ENCODE measurements at regions not wholly inside any gene's neighbourhood (a gene's known extent, or its start where the extent isn't known, plus 50 kb on each side); places are given as distances from the start of the nearest gene placed in this dataset.

DNA sequence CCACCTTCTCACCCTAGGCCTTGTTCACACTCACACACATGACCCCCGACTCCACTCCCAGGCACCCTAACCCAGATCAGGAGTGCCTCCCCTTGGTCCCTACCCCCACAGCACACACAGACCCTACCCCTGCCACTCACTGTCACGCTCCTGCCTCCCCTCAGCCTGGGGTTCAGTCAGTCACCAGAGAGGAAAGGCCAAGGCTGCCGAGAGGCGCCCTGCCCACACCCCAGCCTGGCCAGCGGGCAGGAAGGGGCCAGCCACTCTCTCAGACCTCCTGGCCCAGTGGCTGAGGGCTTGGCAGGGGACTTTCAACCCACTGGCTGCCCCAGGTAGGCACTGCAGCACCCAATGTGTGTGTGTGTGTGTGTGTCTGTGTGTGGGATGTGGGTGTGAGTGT, 122.4 kb upstream of the MVB12B start:
- no peak overlapping the region for H2AFZ ChIP-seq (ENCODE audit: low read depth, low read length, poor library complexity, severe bottlenecking)
- H3K9me3 ChIP-seq (ENCODE audit: control insufficient read depth in 1 of 2, insufficient read depth in 1 of 2, low read depth in 1 of 2, low read length in 2 of 2) = no peaks in the 10 kb centered on the region
- no TSS peak for BruUV-seq (replicated peaks)
- ChIA-PET RAD21 (ENCODE audit: low non-redundant PET in 1 of 2, low total read pairs in 2 of 2, uncharacterized antibody in 2 of 2, unreplicated experiment in 2 of 2) (no interaction called here), CTCF (no interaction called here), POLR2A (no interaction called here)
- H4K20me1 ChIP-seq (ENCODE audit: insufficient read depth) = no peaks in the 10 kb centered on the region
- H3K4me3 ChIP-seq (replicated peaks in 1 of 2; ENCODE audit: low read depth in 1 of 2, low read length in 2 of 2) = no peak overlapping the region
- ATAC-seq = no peak
- no peaks in the 10 kb centered on the region for H3K4me1 ChIP-seq (ENCODE audit: control insufficient read depth in 1 of 2, insufficient read depth in 2 of 2, low read length in 2 of 2)
- DNase-seq (ENCODE audit: low read depth, low spot score) = no peak
- no peak for TF ChIP-seq SIN3A (IDR thresholded peaks at IDR 0.05; ENCODE audit: low read depth)
- no peak for TF ChIP-seq SRF (IDR thresholded peaks at IDR 0.05; ENCODE audit: low read depth)
- TF ChIP-seq EGR1 (IDR thresholded peaks at IDR 0.05; ENCODE audit: low read depth) = no peak
- TF ChIP-seq ZBTB33 (IDR thresholded peaks at IDR 0.05; ENCODE audit: extremely low read depth, insufficient replicate concordance, low read length) = no peak
- no peak for TF ChIP-seq FOSL1 (IDR thresholded peaks at IDR 0.05; ENCODE audit: low read depth)
- TF ChIP-seq EZH2 (IDR thresholded peaks at IDR 0.05) = no peak
- H3K9ac ChIP-seq (ENCODE audit: low read length) = no peak overlapping the region
- no peaks in the 10 kb centered on the region for H3K79me2 ChIP-seq (ENCODE audit: insufficient read depth, low read length)
- H3K27me3 ChIP-seq (ENCODE audit: insufficient read depth, low read length) = 0 out of 2 replicates have a peak, but pooled peaks cover under 1% of the 10 kb centered on the region
- no peak overlapping the region for H3K27ac ChIP-seq (ENCODE audit: low read depth, low read length)
- H3K36me3 ChIP-seq (ENCODE audit: control insufficient read depth in 1 of 2, insufficient read depth in 2 of 2, low read length in 2 of 2) = no peaks in the 10 kb centered on the region
- intact Hi-C loops (cut with micrococcal nuclease) = no loop called here
- H3K4me2 ChIP-seq (ENCODE audit: low read length) = no peak overlapping the region
- no peaks in the 10 kb centered on the region for H3K9me2 ChIP-seq (ENCODE audit: insufficient read depth)

- H3K79me2 ChIP-seq (ENCODE audit: insufficient read depth, low read length) = no peaks in the 10 kb centered on the region
- H3K9me2 ChIP-seq (ENCODE audit: insufficient read depth) = no peaks in the 10 kb centered on the region
- ATAC-seq (no peak), DNase-seq (ENCODE audit: low read depth, low spot score) (no peak)
- ChIA-PET CTCF (no interaction called here), RAD21 (ENCODE audit: low non-redundant PET in 1 of 2, low total read pairs in 2 of 2, uncharacterized antibody in 2 of 2, unreplicated experiment in 2 of 2) (no interaction called here), POLR2A (no interaction called here)
- H3K4me3 ChIP-seq (replicated peaks in 1 of 2; ENCODE audit: low read depth in 1 of 2, low read length in 2 of 2) = no peak overlapping the region
- intact Hi-C loops (cut with micrococcal nuclease) = no loop called here
- no peaks in the 10 kb centered on the region for H4K20me1 ChIP-seq (ENCODE audit: insufficient read depth)
- H3K4me2 ChIP-seq (ENCODE audit: low read length) = no peak overlapping the region
- H3K4me1 ChIP-seq (ENCODE audit: control insufficient read depth in 1 of 2, insufficient read depth in 2 of 2, low read length in 2 of 2) = no peaks in the 10 kb centered on the region
- no peak overlapping the region for H2AFZ ChIP-seq (ENCODE audit: low read depth, low read length, poor library complexity, severe bottlenecking)
- no peaks in the 10 kb centered on the region for H3K9me3 ChIP-seq (ENCODE audit: control insufficient read depth in 1 of 2, insufficient read depth in 1 of 2, low read depth in 1 of 2, low read length in 2 of 2)
- TF ChIP-seq, protein P1, sequence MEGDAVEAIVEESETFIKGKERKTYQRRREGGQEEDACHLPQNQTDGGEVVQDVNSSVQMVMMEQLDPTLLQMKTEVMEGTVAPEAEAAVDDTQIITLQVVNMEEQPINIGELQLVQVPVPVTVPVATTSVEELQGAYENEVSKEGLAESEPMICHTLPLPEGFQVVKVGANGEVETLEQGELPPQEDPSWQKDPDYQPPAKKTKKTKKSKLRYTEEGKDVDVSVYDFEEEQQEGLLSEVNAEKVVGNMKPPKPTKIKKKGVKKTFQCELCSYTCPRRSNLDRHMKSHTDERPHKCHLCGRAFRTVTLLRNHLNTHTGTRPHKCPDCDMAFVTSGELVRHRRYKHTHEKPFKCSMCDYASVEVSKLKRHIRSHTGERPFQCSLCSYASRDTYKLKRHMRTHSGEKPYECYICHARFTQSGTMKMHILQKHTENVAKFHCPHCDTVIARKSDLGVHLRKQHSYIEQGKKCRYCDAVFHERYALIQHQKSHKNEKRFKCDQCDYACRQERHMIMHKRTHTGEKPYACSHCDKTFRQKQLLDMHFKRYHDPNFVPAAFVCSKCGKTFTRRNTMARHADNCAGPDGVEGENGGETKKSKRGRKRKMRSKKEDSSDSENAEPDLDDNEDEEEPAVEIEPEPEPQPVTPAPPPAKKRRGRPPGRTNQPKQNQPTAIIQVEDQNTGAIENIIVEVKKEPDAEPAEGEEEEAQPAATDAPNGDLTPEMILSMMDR (IDR thresholded peaks at IDR 0.05 in 2 of 3, conservative IDR thresholded peaks at IDR 0.05 in 1 of 3; ENCODE audit: borderline replicate concordance in 1 of 3, insufficient read depth in 1 of 3, low read depth in 2 of 3, low read length in 2 of 3) = no peak
- TF ChIP-seq ZBTB33 (IDR thresholded peaks at IDR 0.05; ENCODE audit: extremely low read depth, insufficient replicate concordance, low read length) = no peak
- no TSS peak for BruUV-seq (replicated peaks)
- no peak overlapping the region for H3K9ac ChIP-seq (ENCODE audit: low read length)
- H3K27me3 ChIP-seq (ENCODE audit: insufficient read depth, low read length) = peaks cover 5% of the 10 kb centered on the region; the same call in 1 of the 2 replicates
- no peak overlapping the region for H3K27ac ChIP-seq (ENCODE audit: low read depth, low read length)
- H3K36me3 ChIP-seq (ENCODE audit: control insufficient read depth in 1 of 2, insufficient read depth in 2 of 2, low read length in 2 of 2) = no peaks in the 10 kb centered on the region
Observed at GRCh38 chr9:126204708-126205225, 121.9 kb upstream of the MVB12B start.

Data from HCT116 (cell line).